Tibial artery (tissue), 4 donors: ENCODE measurements at regions not wholly inside any gene's neighbourhood (a gene's known extent, or its start where the extent isn't known, plus 50 kb on each side); places are given as distances from the start of the nearest gene placed in this dataset.

ENCODE experiments used
- DNase-seq, 2 donors: peaks; one replicate each; pipeline ENCODE4 v3.0.0-alpha.2; 2019
- H3K27ac ChIP-seq, 2 donors: fragments of 200-600 bp; sonication (generic) in 1 of 2; 1 replicate in 1 of 2; 2 replicates in 1 of 2; pipeline ENCODE4 v1.5.1; 2018 to 2019; ENCODE audit warnings: mild to moderate bottlenecking in 1 of 2
- H3K27me3 ChIP-seq, 2 donors: fragments of 200-600 bp; sonication (generic) in 1 of 2; one replicate each; pipeline versions ENCODE4 v1.5.1 to v1.6.0; 2016 to 2019
- H3K36me3 ChIP-seq, 3 donors: fragments of 200-600 bp; sonication (generic) in 2 of 3; one replicate each; pipeline ENCODE4 v1.5.1; 2016 to 2019; ENCODE audit warnings: mild to moderate bottlenecking in 2 of 3
- H3K4me1 ChIP-seq, 4 donors: fragments of 200-600 bp; sonication (generic) in 2 of 4; 1 replicate in 3 of 4; 2 replicates in 1 of 4; pipeline ENCODE4 v1.5.1; 2016 to 2019
- H3K4me3 ChIP-seq, 2 donors: fragments of 200-600 bp; sonication (generic) in 1 of 2; 1 replicate in 1 of 2; 2 replicates in 1 of 2; pipeline ENCODE4 v1.5.1; 2018 to 2019; ENCODE audit warnings: mild to moderate bottlenecking in 2 of 2
- H3K9me3 ChIP-seq, 3 donors: fragments of 200-600 bp; sonication (generic) in 1 of 3; one replicate each; pipeline ENCODE4 v1.5.1; 2016 to 2019
- intact Hi-C: fragments of 100-400 bp; cut with DNase I; formaldehyde crosslinking; loops from one replicate; pipeline ENCODE4 v1.15.0; 2023; ENCODE audit warnings: low total_unique reads
- TF ChIP-seq, protein P1 (sequence below), 2 experiments: fragments of 200-600 bp in 1 of 2; fragments of 450-650 bp in 1 of 2; IDR thresholded peaks; one replicate each; pipeline ENCODE4 v1.5.1; 2017 to 2019; ENCODE audit warnings: antibody characterized with exemption in 2 of 2, mild to moderate bottlenecking in 1 of 2, moderate library complexity in 1 of 2

DNA sequence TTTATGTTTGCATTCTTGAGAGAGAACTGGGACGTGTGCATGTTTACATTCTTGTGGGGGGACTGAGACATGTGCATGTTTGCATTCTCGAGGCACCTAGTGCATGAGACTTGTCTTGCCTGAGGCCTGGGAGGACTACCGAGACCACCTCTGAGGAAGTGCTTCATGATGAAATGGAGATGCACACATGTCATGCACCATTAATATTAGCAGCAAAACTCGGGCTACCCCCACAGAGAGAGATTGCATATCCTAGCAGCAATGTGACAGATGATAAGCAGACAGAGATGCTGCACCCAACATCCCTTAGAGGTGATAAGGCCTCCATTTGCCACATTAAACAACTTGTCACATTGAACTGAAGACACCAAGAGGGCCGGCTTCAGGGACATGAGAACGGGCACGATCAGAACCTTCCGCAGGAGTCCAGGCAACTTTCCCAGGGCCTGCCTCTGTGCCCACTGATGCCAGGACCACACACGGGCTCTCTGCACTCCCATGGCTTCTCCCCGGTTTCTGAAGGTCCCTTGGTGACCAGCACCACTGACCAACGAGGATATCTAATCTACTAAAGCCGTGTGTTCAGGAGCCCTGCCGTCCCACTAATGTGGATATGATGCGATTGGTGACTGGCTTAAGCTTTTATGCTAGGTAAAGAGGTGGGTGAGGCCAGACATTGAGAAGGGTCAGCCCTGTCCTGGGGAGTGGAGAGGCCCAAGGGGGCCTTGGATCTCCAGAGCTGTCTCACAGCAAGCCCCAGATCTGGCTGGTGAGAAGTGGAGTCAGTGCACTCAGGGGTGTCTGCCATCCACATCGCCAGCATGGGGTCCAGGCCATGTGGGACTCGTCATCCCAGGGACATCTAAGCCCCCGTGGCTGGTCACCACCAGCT lies 208.3 kb downstream of the NDUFA10 start:
- intact Hi-C loops: no loop called here
- Histone ChIP-seq H3K27me3 (no peaks in the 10 kb centered on the region), H3K36me3 (no peaks in the 10 kb centered on the region), H3K4me3 (no peak overlapping the region), H3K27ac (no peak overlapping the region), H3K9me3 (no peaks in the 10 kb centered on the region), H3K4me1 (peaks cover 9 to 36% (median 21%) of the 10 kb centered on the region in 4 donors)
- TF ChIP-seq, protein P1, sequence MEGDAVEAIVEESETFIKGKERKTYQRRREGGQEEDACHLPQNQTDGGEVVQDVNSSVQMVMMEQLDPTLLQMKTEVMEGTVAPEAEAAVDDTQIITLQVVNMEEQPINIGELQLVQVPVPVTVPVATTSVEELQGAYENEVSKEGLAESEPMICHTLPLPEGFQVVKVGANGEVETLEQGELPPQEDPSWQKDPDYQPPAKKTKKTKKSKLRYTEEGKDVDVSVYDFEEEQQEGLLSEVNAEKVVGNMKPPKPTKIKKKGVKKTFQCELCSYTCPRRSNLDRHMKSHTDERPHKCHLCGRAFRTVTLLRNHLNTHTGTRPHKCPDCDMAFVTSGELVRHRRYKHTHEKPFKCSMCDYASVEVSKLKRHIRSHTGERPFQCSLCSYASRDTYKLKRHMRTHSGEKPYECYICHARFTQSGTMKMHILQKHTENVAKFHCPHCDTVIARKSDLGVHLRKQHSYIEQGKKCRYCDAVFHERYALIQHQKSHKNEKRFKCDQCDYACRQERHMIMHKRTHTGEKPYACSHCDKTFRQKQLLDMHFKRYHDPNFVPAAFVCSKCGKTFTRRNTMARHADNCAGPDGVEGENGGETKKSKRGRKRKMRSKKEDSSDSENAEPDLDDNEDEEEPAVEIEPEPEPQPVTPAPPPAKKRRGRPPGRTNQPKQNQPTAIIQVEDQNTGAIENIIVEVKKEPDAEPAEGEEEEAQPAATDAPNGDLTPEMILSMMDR (IDR thresholded peaks at IDR 0.05): no peak
- peak in 1 of 2 donors; percentile 60 for DNase-seq

GRCh38 chr2:239815671-239816070 lies 209.5 kb downstream of the NDUFA10 start:
- Histone ChIP-seq H3K27me3 (no peaks in the 10 kb centered on the region), H3K36me3 (no peaks in the 10 kb centered on the region), H3K4me3 (no peak overlapping the region), H3K9me3 (no peaks in the 10 kb centered on the region), H3K4me1 (peaks cover 9 to 47% (median 24%) of the 10 kb centered on the region in 4 donors), H3K27ac (no peak overlapping the region)
- TF ChIP-seq, protein P1 (IDR thresholded peaks at IDR 0.05): no peak
- intact Hi-C loops: no loop called here
- DNase-seq: peak in 1 of 2 donors; percentile 27

DNA sequence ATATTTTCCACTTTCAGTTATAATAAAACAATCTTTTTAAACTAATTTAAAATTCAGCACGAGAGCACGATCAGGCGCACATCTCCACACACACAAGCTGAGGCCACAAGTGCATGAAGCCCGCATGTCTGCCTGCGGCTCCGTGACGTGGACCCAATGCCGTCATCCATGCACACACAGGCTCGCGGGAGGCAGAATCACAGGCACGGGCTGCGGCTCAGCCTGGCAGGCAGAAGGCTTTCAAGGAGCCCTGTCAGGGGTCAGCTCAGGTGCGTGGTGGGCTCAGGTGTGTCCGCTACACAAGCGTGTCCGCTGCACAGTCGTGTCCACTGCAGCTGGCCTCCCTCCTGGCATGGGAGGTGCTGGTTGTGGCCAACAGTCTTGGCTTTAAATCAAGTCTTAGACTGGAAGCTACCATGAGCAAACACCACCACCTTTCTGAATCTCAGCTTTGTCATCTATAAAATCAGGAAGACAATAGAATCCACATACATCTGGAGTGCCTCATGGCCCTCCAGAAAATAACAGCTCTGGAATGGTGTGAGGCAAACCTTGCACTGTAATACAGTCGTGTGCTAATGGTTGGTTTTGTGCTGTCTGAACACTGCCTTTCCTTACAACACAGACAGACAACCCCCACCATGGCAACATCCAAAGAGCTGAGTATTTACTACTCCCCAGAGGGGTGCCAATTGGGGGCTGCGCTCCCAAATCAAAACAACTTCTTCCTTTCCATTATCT lies 210.1 kb downstream of the NDUFA10 start:
- Histone ChIP-seq H3K36me3 (no peaks in the 10 kb centered on the region), H3K4me3 (no peak overlapping the region), H3K27me3 (no peaks in the 10 kb centered on the region), H3K9me3 (no peaks in the 10 kb centered on the region), H3K4me1 (peaks cover 9 to 47% (median 24%) of the 10 kb centered on the region in 4 donors), H3K27ac (peak overlapping the region; percentile 85 to 87)
- DNase-seq: peak; percentile 27 to 72
- intact Hi-C loops: no loop called here
- TF ChIP-seq, protein P1 (IDR thresholded peaks at IDR 0.05): no peak

DNA sequence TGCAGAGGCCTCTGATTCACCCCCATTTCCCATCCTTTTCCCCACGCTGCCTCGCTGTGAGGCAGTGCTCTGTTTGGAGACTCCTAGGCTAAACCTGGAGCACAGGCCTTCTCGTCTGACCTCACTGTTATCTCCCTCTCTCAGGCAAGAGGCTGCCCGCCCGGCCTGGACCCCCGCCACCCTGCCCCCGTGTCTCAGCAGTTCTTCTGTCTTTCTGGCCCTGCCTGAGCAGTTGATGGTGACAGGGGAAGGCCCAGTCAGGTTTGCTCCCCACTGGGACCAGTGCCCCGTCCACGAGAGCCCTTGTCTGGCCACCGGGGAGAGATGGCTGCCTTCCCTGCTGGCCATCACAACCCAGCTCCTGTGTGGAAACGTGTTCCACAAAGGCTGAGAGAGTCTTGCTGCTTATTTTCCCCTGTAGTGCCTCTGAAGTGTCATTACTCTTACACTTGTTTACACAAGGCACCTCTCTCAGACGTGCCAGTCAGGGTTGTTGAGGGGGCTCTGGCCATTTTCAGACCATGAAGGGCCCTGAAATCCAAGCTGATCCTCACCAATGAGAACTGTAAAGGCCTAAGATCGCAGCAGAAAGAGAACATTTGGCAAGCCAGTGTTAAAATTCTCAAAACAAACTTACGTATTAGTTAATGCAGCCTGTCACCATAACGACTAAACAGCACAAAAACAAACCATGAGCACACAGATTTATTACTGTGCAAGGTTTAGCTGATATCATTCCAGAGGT lies 210.9 kb downstream of the NDUFA10 start:
- TF ChIP-seq, protein P1 (IDR thresholded peaks at IDR 0.05): no peak
- DNase-seq: peak; percentile 20 to 67
- Histone ChIP-seq H3K4me1 (peaks cover 9 to 49% (median 24%) of the 10 kb centered on the region in 4 donors), H3K4me3 (no peak overlapping the region), H3K27me3 (no peaks in the 10 kb centered on the region), H3K27ac (peak overlapping the region; percentile 85 to 87), H3K36me3 (no peaks in the 10 kb centered on the region), H3K9me3 (no peaks in the 10 kb centered on the region)
- intact Hi-C loops: no loop called here
